ENCODE measurements at regions not wholly inside any gene's neighbourhood (a gene's known extent, or its start where the extent isn't known, plus 50 kb on each side); places are given as distances from the start of the nearest gene placed in this dataset.
"Not testable (repeated sequence)": the region's sequence is repeated elsewhere in the genome, so short reads cannot be mapped to it uniquely, and the experiment has no call there.

DNA sequence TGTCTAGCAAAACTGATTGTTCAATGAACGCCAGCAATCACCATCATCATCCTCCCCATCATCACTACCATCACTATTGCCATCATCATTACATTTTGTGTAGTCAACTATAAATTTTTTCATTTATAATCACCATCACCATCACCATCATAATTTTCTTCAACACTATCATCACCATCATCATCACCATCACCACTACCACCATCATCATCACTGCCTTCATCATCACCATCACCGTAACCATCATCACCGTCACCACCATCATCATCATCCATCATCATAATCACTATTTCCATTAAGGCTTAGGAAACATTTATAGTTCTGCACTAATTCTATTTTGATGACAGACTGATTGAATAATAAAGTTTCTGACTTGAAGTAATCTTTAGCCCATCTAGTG lies 434.8 kb upstream of the TMEM132C start:
- no peak for DNase-seq (ENCODE audit: low read depth in 2 of 2, low spot score in 1 of 2)

- not testable (repeated sequence) for DNase-seq (ENCODE audit: low read depth in 2 of 2, low spot score in 1 of 2)
Observed at GRCh38 chr12:127836802-127837201, 430.2 kb upstream of the TMEM132C start.

DNA sequence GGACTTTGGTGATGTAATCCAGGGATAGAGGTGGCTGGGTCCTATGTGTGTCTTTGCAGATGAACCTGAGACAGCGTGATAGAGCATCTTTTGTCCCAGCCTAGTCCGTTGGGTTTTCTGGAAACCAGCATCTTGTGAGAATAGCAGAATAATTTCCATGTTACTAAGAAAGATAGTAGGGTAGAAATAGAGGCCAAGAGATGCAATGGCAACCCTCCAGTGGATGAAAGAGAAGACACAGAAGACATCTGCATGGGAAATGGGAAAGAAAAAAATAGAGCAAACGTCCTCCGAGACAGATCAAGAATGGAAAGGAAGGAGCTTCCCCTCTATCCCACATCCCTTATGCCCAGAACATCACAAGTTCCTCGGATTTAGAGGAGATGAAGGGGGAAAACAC lies 409.3 kb upstream of the TMEM132C start:
- no peak for DNase-seq (ENCODE audit: low read depth in 2 of 2, low spot score in 1 of 2)

DNA sequence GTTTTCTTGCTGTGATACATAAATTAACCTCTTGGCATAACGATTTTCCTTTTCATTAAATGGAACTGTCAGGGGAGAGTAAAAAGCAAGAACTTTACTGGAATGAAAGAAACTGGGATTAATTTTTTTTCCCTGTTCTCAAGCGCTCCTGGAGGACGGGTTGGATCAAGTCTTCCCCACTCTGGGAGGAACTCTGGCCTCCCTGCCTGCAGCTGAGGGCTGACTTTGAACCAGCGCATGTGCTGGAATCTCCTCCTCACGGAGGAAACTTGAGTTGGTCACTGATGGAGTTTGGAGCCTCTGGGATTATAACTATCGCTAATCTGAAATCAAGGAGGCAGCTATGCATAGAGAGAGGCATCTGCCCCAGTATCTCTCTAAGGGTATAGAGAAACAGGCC lies 406.4 kb upstream of the TMEM132C start:
- no peak for DNase-seq (ENCODE audit: low read depth in 2 of 2, low spot score in 1 of 2)

DNA sequence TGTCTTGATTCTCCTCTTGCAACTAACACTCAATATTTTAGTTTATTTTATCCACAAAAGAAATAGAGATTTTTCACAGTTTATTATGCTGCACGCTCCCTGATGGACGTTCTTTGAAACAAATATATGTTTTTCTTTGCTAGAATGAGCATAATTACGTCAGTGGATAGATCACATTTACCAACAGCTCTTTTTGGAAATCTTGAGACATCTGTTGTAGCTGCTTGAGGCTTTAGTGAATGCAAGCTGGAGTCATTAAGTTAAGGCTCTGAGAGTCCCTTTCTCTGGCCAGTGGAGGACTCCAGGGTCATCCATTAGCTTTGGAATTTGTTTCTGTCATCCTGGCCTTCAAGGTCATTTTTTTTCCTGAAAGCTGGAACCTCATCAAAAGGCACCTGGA lies 405.6 kb upstream of the TMEM132C start:
- DNase-seq (ENCODE audit: low read depth in 2 of 2, low spot score in 1 of 2), result no peak

DNA sequence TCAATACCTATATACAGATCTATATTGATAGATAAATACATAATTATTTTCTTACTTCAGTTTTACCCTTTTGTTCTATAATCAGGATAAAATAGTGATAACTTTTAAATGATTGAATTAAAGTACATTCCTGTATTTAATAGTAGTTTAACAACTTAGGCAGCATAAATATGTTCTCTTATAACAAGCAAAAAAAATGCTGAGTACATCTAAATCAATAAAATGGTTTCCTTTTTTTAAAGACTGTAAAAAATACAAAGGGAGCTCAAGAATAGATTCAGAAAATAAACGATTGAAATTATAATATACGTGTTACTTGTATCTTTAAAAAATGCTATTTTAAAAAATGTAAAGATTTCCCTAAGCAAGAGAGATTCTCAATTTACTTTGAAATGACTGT lies 393.7 kb upstream of the TMEM132C start:
- no peak for DNase-seq (ENCODE audit: low read depth in 2 of 2, low spot score in 1 of 2)

DNA sequence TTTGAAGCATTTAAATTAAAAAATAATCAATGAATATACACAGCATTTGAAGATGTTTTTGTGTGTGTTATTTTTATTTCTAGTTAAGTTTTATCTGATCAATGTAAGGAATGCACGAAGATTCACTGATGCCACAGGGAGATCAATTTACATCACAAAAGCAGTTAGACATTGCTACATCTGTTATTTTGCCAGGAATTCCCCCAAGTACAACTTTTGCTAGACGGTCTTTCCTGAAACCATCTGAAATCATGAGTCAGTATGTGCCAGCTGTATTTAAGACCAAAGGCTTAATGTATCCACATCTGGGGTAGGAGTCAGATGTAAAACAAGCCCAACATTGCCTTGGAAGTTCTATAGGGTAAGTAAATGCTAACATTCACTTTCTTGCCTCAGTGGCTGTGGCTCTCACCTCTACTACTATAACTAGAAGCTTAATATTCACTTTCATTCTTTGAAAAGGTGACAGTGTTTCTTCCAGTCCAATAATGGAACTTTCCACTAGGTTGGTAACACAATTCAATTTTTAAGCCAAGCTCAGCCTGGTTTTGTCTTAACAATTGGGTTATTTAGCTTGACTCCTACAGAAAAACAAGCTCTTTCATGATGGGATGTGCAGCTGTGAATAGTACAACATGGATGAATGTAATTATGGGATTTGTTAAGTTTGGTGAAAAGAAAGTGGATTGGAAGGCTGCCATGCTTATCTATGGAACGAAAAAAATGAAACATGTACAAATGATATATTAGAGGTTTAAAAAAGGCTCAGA lies 385.4 kb upstream of the TMEM132C start:
- no peak for DNase-seq (ENCODE audit: low read depth in 2 of 2, low spot score in 1 of 2)

GRCh38 chr12:127883013-127883412 lies 384.0 kb upstream of the TMEM132C start:
- DNase-seq (ENCODE audit: low read depth in 2 of 2, low spot score in 1 of 2), result no peak

DNA sequence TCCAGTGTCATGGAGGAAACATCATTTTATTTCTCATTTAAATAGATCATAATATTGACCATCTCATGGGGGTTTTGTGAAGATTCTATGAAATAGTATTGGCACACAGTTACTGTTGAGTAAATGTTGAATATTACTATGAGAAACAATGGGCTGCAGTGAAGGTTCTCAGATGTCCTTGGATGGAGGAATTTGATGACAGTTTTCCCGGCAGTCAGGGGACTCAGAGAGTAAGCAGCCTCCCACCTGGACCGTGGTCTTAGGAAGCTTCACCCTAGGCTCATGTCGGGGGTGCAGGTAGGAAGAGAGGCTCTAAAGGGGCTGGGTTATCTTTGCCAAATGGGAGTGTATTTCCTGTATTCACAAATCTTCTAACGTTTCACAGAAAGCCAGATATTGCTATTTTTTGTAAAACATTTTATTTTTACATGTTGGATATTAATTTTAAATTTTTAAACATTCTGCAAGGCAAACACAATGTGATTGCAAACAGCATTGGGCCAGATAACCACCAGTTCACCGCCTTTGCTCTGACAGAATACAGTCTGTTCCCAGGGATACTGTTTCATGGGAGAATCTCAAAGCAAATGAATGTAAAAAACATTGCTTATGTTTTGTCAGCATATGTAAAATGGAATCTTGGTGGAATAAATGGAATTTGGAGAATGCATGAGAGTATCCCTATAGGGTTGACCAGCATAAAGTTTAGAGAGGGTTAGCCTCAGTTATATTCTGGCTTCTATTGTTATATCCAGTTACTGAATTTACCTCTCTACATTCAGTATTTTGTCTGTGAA lies 380.8 kb upstream of the TMEM132C start:
- DNase-seq (ENCODE audit: low read depth in 2 of 2, low spot score in 1 of 2), result no peak

DNA sequence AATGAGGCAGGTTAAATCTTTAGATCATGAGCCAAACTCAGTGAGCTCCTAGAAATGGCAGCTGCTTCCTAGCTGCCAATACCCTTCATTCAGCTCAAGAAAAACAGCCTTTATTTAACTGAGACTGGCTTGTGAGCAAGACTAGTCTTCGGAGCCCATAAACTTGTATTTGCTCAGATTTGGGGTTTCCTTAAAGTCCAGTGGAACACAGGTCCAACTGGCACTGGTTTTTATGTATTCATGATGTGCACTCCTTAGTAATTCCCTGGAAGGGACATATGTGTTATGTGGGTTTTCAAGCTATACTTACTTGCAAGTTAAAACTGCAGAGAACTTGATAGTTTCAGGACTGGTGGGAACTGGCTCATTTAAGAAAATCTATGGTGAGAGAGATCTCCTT lies 380.1 kb upstream of the TMEM132C start:
- no peak for DNase-seq (ENCODE audit: low read depth in 2 of 2, low spot score in 1 of 2)

GRCh38 chr12:127888943-127889719 lies 377.8 kb upstream of the TMEM132C start:
- DNase-seq (ENCODE audit: low read depth in 2 of 2, low spot score in 1 of 2), result no peak

- DNase-seq (ENCODE audit: low read depth in 2 of 2, low spot score in 1 of 2), result no peak
Observed at GRCh38 chr12:127893895-127894609, 372.9 kb upstream of the TMEM132C start.

DNA sequence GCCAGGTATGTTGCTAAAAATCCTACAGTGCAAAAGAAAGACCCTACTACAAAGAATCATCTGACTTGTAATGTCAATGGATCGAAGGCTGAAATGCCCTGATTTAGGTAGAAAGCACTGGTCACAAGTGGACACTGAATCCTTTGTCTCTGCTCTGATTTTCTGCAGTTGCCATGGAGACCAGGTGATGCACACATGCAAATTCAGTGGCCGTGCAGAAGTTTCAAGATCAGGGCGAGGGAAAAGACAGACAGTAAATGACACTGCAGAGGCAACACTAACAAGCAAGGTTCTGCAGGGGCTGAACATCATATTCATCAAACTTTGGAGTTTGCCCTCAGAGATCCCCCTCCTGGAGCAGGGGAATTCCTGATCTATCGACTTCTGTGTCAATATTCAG lies 370.3 kb upstream of the TMEM132C start:
- DNase-seq (ENCODE audit: low read depth in 2 of 2, low spot score in 1 of 2), result no peak

- no peak for DNase-seq (ENCODE audit: low read depth in 2 of 2, low spot score in 1 of 2)
Observed at GRCh38 chr12:127898616-127899015, 368.4 kb upstream of the TMEM132C start.

- DNase-seq (ENCODE audit: low read depth in 2 of 2, low spot score in 1 of 2), result no peak
Observed at GRCh38 chr12:127899971-127900370, 367.0 kb upstream of the TMEM132C start.

DNA sequence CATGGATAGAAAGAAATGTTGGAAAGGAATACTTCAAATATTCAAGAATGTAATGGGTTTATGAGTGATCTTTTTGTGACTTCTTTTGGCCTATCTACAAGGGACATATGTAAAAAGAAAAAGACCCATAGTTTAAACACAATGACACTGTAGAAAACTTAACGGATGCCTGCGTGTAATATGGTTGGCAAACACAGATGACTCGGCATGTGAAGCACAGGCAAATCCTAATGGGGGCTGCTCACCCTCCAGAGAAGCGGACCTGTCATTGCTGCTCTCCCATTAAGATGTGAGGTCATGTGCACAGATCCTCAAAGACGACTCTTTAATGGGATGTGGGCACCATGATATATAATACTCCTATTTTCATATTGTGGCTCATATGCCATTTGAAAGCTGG lies 366.6 kb upstream of the TMEM132C start:
- no peak for DNase-seq (ENCODE audit: low read depth in 2 of 2, low spot score in 1 of 2)

DNA sequence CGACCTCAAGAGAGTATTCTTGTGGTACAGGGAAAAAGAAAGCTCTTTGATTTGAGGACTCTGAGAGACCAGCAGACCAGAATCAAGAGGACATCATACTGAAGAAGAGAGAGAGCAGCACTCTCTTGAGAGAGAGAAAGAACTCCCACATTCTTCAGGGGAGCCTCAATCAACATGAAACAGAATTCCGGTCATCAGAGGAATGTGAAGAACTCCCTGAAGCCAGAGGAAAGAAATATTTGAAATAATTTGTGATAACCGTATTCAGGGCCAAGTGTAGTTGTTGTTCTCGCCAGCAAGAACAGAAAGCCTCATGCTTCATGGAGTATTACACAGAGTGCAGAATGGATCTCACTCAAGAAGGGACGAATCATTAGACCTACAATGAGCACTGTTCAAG lies 363.8 kb upstream of the TMEM132C start:
- no peak for DNase-seq (ENCODE audit: low read depth in 2 of 2, low spot score in 1 of 2)

GRCh38 chr12:127909041-127909440 lies 357.9 kb upstream of the TMEM132C start:
- no peak for DNase-seq (ENCODE audit: low read depth in 2 of 2, low spot score in 1 of 2)

DNA sequence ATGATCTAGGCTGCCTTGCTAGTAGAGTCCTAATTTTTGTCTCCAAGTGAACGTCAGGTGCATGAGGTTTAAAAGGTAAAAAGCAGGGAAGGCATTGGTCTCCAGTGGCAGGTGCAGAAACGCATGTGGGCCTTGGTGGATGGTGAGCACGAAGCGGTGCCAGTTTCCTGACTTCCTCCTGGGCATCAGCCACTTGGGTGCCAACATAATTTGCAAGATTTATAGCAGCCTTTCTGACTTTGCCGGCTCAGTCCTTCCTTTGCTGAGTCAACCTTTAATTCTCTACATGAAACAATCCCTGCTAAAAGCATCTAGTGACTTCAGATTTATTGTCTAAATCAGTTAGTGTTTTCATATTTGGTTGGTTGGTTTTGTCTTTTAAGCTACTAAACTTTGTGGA lies 355.7 kb upstream of the TMEM132C start:
- no peak for DNase-seq (ENCODE audit: low read depth in 2 of 2, low spot score in 1 of 2)

GRCh38 chr12:127912035-127912665 lies 354.8 kb upstream of the TMEM132C start:
- no peak for DNase-seq (ENCODE audit: low read depth in 2 of 2, low spot score in 1 of 2)

- DNase-seq (ENCODE audit: low read depth in 2 of 2, low spot score in 1 of 2), result no peak
Observed at GRCh38 chr12:127923501-127923900, 343.5 kb upstream of the TMEM132C start.
